ENCODE measurements at regions not wholly inside any gene's neighbourhood (a gene's known extent, or its start where the extent isn't known, plus 50 kb on each side); places are given as distances from the start of the nearest gene placed in this dataset.

DNA sequence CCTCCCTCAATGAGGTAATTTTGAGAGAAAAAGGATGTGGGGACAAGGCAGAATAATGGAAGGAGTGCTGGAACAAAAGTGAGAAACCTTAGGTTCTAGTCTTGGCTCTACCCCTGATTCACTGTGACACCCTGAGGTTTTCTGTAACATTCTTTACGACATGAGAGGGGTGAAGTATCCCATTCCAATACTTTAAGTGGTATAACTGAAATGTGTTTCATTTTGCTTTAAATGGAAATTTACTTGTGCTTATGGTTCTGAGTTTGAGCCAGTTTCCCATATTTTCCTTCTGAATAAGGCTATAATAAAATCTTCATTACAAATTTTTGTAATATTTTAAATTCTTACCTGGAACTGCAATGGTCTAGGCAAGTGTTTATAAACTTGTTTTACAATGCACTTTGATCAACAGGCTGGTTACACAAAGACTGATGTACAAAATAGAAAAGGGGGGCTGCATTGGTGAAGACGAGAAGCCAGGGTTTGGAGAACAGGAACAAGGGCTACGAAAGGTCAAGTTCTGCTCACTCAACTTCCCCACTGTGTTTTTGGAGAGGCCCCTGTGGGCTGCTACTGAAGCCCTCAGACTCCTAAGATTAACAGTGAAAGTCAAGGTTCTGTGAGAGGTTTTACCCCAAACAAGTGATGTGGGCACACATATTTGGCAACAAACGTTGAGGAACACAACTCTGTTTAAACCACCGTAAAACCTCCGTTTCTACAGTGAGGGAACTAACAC is 171.9 kb upstream of the ELL2 start:
- TF ChIP-seq, protein P1, sequence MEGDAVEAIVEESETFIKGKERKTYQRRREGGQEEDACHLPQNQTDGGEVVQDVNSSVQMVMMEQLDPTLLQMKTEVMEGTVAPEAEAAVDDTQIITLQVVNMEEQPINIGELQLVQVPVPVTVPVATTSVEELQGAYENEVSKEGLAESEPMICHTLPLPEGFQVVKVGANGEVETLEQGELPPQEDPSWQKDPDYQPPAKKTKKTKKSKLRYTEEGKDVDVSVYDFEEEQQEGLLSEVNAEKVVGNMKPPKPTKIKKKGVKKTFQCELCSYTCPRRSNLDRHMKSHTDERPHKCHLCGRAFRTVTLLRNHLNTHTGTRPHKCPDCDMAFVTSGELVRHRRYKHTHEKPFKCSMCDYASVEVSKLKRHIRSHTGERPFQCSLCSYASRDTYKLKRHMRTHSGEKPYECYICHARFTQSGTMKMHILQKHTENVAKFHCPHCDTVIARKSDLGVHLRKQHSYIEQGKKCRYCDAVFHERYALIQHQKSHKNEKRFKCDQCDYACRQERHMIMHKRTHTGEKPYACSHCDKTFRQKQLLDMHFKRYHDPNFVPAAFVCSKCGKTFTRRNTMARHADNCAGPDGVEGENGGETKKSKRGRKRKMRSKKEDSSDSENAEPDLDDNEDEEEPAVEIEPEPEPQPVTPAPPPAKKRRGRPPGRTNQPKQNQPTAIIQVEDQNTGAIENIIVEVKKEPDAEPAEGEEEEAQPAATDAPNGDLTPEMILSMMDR (IDR thresholded peaks at IDR 0.05; ENCODE audit: low read depth, low read length, missing control alignments) = no peak
- in situ Hi-C loops (cut with HindIII; ENCODE audit: low sequenced_read_pairs) = no loop called here
- DNase-seq (ENCODE audit: low read depth) = no peak
- no peak overlapping the region for H3K4me3 ChIP-seq (ENCODE audit: low read depth, low read length)

DNA sequence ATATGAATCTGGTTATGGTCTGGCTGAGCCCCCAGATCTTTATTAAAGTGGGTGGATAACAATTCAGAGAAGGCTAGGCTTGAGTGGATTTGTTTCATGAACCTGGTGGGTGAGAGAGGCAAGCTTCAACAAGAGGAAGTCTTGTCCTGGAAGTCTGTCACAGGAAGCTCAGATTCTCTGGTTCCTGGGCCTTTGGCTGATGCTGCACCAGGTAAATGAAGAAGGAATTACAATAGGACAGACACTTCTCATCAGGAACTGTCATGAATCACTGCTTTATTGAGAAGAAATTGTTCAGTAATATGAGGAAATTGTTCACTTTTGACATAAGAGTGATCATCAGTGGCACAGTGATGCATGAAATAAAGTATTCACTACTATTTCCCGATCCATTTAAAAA is 167.6 kb upstream of the ELL2 start:
- TF ChIP-seq, protein P1 (IDR thresholded peaks at IDR 0.05; ENCODE audit: low read depth, low read length, missing control alignments) = no peak
- in situ Hi-C loops (cut with HindIII; ENCODE audit: low sequenced_read_pairs) = no loop called here
- no peak overlapping the region for H3K4me3 ChIP-seq (ENCODE audit: low read depth, low read length)
- DNase-seq (ENCODE audit: low read depth) = no peak

DNA sequence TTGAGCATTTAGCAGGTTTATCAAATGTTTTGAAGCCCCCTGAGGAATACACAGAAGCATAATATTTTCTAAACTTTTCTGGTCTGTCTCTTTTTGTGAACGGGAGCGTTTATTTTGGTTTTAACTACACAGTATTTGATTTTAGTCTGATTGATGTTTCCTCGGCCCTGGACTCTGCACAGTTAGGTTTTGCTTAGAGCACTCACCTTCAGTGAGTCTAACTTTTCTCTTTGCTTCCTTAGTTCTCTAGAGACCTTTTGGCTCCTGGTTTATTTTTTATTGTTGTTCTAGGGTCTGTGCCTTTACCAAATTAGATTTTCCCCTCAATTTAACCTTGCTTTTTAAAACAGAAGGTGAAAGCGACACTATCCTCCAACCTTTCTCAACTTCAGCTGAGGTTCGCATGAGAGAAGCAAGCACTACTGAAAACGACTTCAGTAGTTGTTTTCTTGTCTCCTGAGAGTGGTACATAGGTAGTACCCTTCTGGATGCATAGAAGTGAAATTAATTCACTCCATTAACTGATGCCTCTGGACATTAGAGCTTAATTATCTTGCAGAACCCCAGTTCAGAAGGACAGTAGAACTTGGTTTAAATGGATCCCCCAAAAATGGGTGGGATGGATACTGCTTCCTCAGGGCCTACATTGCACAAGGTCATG is 166.7 kb upstream of the ELL2 start:
- TF ChIP-seq, protein P1 (IDR thresholded peaks at IDR 0.05; ENCODE audit: low read depth, low read length, missing control alignments) = no peak
- in situ Hi-C loops (cut with HindIII; ENCODE audit: low sequenced_read_pairs) = no loop called here
- DNase-seq (ENCODE audit: low read depth) = no peak
- H3K4me3 ChIP-seq (ENCODE audit: low read depth, low read length) = no peak overlapping the region

DNA sequence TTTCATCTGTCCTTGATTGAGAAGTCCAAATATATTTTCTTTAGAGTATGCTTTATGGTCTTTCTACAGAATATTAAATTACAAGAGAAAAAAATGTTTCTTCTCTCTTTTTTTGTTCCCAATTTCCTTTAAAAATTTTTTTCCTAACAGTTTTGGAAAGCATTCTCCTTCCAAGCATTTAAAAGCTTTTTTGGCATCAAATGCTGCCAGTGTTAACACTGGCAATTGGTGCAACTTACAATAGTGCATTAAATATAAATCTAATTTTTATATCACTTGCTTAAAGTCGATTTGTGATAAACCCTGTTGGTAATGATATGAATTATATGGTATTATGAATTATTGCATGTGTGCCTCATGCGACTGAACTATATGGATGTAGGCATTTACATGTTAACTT is 165.9 kb upstream of the ELL2 start:
- TF ChIP-seq, protein P1 (IDR thresholded peaks at IDR 0.05; ENCODE audit: low read depth, low read length, missing control alignments) = no peak
- in situ Hi-C loops (cut with HindIII; ENCODE audit: low sequenced_read_pairs) = no loop called here
- DNase-seq (ENCODE audit: low read depth) = no peak
- H3K4me3 ChIP-seq (ENCODE audit: low read depth, low read length) = no peak overlapping the region

DNA sequence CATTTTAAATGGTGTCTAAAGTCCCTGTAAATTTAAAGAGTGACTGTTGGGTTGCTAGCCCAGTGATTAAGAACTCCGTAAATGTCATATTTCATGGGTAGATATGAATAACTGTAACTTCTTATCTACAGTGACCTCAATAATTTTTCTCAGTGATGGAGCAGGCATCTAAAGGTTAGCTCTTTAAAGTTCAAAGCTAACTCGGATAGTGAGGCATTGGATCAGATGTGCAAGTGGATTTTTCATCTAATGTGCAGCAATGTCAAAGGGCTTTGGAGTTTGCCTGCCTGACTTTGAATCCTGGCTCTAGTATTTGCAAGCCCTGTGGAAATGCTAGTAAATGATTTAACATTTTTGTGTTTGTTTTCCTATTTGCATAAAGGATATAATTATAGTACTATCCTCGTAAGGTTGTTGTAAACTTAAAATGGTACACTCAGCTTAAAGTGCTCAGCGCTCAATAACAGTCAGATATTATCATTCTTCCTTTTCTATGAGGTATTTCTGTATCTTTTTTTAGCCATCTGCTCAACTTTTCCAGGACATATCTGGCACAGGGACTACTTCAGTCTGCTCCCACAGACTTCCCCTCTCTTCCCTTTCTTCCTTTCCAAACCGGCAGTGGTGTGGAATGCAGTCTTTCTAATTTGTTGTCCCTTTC is 163.7 kb upstream of the ELL2 start:
- H3K4me3 ChIP-seq (ENCODE audit: low read depth, low read length) = no peak overlapping the region
- in situ Hi-C loops (cut with HindIII; ENCODE audit: low sequenced_read_pairs) = no loop called here
- DNase-seq (ENCODE audit: low read depth) = no peak
- TF ChIP-seq, protein P1 (IDR thresholded peaks at IDR 0.05; ENCODE audit: low read depth, low read length, missing control alignments) = no peak

DNA sequence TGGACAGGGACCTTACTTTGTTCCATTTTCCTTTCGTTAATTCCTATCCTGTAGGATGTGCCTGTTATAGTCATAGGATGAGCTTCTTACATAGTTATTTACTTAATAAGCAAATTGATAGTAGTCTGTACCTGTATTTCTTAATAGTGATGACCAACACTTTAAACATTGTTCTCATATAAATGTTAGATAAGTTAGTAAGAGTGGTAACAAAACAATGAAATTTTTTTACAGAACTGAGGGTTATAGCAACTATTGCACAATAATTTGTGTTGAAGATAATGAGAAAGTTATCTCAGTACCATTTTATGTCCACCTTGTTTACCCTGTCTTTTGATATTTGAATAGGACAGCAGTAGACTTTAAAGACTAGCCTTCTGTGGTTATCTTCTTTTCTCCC is 162.9 kb upstream of the ELL2 start:
- in situ Hi-C loops (cut with HindIII; ENCODE audit: low sequenced_read_pairs) = no loop called here
- TF ChIP-seq, protein P1 (IDR thresholded peaks at IDR 0.05; ENCODE audit: low read depth, low read length, missing control alignments) = no peak
- no peak for DNase-seq (ENCODE audit: low read depth)
- H3K4me3 ChIP-seq (ENCODE audit: low read depth, low read length) = no peak overlapping the region

Data from astrocyte of the cerebellum (primary cell).